ENCODE measurements at regions not wholly inside any gene's neighbourhood (a gene's known extent, or its start where the extent isn't known, plus 50 kb on each side); places are given as distances from the start of the nearest gene placed in this dataset.

DNA sequence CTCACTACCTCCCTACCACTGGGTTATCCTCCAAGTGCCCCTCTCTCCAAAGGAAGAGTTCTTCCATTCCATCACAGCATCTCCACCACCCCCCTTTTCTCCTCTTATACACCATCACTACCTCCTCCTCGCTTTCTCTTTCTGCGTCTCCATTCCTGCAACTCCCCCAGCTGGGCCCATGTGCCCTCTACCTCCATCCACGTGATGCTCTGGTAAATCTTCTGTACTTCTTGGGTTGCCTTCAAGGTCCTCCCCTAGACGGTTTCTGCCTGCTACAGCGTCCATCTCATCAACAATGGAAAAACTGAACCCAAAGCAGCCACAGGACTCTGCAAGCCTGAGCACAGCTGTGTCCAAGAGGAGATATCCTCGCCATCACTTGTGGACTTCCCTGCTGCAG, 129.5 kb upstream of the SLCO3A1 start:
- H3K27ac ChIP-seq (replicated peaks): no peak overlapping the region
- intact Hi-C loops (cut with micrococcal nuclease): no loop called here
- DNase-seq: no peak
- peaks cover 8% of the 10 kb centered on the region for H3K27me3 ChIP-seq (ENCODE audit: low read depth)
- no peaks in the 10 kb centered on the region for H3K4me1 ChIP-seq
- no peak overlapping the region for H3K4me3 ChIP-seq
- no peak for TF ChIP-seq CTCF (IDR thresholded peaks at IDR 0.05; ENCODE audit: borderline replicate concordance)
- H3K36me3 ChIP-seq: no peaks in the 10 kb centered on the region
- no peaks in the 10 kb centered on the region for H3K9me3 ChIP-seq (replicated peaks)

DNA sequence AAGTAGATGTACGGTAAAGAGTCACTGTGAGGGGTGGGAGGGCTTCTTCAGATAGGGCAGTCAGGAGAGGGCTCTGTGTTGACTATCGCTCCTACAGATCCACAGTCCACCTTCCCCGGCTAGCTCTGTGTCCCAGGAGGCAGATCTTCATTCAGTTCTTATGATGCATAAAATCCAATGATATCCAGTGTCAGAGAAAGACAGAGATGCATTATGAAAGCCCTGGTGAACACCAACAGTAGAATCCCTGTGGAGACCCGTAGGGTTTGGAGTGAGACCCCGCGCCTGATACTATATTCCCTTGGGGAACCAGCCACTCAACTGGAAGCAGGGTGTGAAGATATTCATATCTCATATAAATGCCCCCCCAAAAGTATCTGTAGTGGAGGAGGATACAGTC, 119.8 kb upstream of the SLCO3A1 start:
- H3K9me3 ChIP-seq (replicated peaks): no peaks in the 10 kb centered on the region
- H3K27ac ChIP-seq (replicated peaks): no peak overlapping the region
- intact Hi-C loops (cut with micrococcal nuclease): no loop called here
- no peaks in the 10 kb centered on the region for H3K4me1 ChIP-seq
- DNase-seq: no peak
- no peak overlapping the region for H3K4me3 ChIP-seq
- TF ChIP-seq CTCF (IDR thresholded peaks at IDR 0.05; ENCODE audit: borderline replicate concordance): no peak
- H3K27me3 ChIP-seq (ENCODE audit: low read depth): peaks cover 5% of the 10 kb centered on the region
- no peaks in the 10 kb centered on the region for H3K36me3 ChIP-seq

GRCh38 chr15:91737151-91737818, 116.2 kb upstream of the SLCO3A1 start:
- Histone ChIP-seq H3K4me1 (no peaks in the 10 kb centered on the region), H3K9me3 (replicated peaks) (no peaks in the 10 kb centered on the region), H3K27ac (replicated peaks) (no peak overlapping the region), H3K27me3 (ENCODE audit: low read depth) (no peaks in the 10 kb centered on the region), H3K36me3 (no peaks in the 10 kb centered on the region), H3K4me3 (no peak overlapping the region)
- intact Hi-C loops (cut with micrococcal nuclease): no loop called here
- TF ChIP-seq CTCF (IDR thresholded peaks at IDR 0.05; ENCODE audit: borderline replicate concordance): no peak
- no peak for DNase-seq

DNA sequence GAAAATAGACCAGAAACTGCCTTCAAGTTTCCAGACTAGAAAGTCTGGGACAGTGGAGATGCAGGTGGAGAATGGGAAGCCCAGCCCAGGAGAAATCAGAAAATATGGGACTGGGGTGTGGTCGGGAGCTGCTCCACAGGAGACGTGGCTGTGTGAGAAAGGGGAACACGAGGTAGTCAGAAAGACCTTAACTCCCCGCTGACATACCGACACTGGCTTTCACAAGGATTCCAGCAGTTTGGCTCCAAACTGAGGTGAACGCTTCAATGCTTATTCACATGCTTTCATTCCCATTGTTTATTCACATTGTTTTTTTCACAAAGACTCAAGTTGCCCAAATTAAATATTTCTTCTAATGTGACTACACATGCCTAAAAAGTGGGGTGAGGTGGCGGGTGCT, 111.5 kb upstream of the SLCO3A1 start:
- TF ChIP-seq CTCF (IDR thresholded peaks at IDR 0.05; ENCODE audit: borderline replicate concordance): no peak

GRCh38 chr15:91751611-91752010, 101.9 kb upstream of the SLCO3A1 start:
- no peak for TF ChIP-seq CTCF (IDR thresholded peaks at IDR 0.05; ENCODE audit: borderline replicate concordance)
- Histone ChIP-seq H3K36me3 (no peaks in the 10 kb centered on the region), H3K27me3 (ENCODE audit: low read depth) (no peaks in the 10 kb centered on the region), H3K4me3 (no peak overlapping the region), H3K27ac (replicated peaks) (no peak overlapping the region), H3K9me3 (replicated peaks) (no peaks in the 10 kb centered on the region), H3K4me1 (no peaks in the 10 kb centered on the region)
- intact Hi-C loops (cut with micrococcal nuclease): no loop called here
- DNase-seq: no peak

More for the DNA sequence above, 111.5 kb upstream of the SLCO3A1 start:
- no peak overlapping the region for H3K4me3 ChIP-seq
- intact Hi-C loops (cut with micrococcal nuclease): no loop called here
- H3K27me3 ChIP-seq (ENCODE audit: low read depth): peaks cover 15% of the 10 kb centered on the region
- no peaks in the 10 kb centered on the region for H3K36me3 ChIP-seq
- H3K9me3 ChIP-seq (replicated peaks): no peaks in the 10 kb centered on the region
- no peaks in the 10 kb centered on the region for H3K4me1 ChIP-seq
- DNase-seq: no peak
- H3K27ac ChIP-seq (replicated peaks): no peak overlapping the region

Data from left ventricle myocardium inferior (tissue), 1 donor.